ENCODE measurements at regions not wholly inside any gene's neighbourhood (a gene's known extent, or its start where the extent isn't known, plus 50 kb on each side); places are given as distances from the start of the nearest gene placed in this dataset.

DNA sequence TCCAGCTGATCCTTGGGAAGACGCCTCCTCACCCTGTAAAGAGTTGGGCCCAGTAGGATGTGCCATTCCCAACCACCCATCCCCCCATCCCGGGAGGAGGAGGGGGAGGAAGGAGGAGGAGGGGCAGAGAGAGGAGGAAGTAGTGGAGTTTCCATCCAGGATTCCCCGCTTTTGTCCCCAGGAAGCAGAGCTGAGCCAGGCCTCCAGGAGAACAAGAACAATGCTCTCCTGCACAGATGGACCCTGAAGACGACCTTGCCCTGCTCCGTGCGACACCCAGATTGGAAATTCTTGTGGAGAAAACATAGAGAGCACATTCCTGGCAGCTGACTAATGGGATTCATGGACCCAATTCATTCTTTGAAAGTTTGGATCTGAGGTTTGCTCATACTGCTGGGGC lies 132.3 kb upstream of the CRY1 start (continued):
- 0 out of 2 replicates have a peak, but pooled peaks have one; percentile 17 for TF ChIP-seq ARID5B (CRISPR knock-in tag; IDR thresholded peaks at IDR 0.05)
- TF ChIP-seq ZBTB1 (CRISPR knock-in tag; IDR thresholded peaks at IDR 0.05; ENCODE audit: borderline replicate concordance) = no peak

- TF ChIP-seq, protein P1, sequence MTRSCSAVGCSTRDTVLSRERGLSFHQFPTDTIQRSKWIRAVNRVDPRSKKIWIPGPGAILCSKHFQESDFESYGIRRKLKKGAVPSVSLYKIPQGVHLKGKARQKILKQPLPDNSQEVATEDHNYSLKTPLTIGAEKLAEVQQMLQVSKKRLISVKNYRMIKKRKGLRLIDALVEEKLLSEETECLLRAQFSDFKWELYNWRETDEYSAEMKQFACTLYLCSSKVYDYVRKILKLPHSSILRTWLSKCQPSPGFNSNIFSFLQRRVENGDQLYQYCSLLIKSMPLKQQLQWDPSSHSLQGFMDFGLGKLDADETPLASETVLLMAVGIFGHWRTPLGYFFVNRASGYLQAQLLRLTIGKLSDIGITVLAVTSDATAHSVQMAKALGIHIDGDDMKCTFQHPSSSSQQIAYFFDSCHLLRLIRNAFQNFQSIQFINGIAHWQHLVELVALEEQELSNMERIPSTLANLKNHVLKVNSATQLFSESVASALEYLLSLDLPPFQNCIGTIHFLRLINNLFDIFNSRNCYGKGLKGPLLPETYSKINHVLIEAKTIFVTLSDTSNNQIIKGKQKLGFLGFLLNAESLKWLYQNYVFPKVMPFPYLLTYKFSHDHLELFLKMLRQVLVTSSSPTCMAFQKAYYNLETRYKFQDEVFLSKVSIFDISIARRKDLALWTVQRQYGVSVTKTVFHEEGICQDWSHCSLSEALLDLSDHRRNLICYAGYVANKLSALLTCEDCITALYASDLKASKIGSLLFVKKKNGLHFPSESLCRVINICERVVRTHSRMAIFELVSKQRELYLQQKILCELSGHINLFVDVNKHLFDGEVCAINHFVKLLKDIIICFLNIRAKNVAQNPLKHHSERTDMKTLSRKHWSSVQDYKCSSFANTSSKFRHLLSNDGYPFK (CRISPR knock-in tag; IDR thresholded peaks at IDR 0.05; ENCODE audit: borderline replicate concordance) = no peak
- TF ChIP-seq, protein P2, sequence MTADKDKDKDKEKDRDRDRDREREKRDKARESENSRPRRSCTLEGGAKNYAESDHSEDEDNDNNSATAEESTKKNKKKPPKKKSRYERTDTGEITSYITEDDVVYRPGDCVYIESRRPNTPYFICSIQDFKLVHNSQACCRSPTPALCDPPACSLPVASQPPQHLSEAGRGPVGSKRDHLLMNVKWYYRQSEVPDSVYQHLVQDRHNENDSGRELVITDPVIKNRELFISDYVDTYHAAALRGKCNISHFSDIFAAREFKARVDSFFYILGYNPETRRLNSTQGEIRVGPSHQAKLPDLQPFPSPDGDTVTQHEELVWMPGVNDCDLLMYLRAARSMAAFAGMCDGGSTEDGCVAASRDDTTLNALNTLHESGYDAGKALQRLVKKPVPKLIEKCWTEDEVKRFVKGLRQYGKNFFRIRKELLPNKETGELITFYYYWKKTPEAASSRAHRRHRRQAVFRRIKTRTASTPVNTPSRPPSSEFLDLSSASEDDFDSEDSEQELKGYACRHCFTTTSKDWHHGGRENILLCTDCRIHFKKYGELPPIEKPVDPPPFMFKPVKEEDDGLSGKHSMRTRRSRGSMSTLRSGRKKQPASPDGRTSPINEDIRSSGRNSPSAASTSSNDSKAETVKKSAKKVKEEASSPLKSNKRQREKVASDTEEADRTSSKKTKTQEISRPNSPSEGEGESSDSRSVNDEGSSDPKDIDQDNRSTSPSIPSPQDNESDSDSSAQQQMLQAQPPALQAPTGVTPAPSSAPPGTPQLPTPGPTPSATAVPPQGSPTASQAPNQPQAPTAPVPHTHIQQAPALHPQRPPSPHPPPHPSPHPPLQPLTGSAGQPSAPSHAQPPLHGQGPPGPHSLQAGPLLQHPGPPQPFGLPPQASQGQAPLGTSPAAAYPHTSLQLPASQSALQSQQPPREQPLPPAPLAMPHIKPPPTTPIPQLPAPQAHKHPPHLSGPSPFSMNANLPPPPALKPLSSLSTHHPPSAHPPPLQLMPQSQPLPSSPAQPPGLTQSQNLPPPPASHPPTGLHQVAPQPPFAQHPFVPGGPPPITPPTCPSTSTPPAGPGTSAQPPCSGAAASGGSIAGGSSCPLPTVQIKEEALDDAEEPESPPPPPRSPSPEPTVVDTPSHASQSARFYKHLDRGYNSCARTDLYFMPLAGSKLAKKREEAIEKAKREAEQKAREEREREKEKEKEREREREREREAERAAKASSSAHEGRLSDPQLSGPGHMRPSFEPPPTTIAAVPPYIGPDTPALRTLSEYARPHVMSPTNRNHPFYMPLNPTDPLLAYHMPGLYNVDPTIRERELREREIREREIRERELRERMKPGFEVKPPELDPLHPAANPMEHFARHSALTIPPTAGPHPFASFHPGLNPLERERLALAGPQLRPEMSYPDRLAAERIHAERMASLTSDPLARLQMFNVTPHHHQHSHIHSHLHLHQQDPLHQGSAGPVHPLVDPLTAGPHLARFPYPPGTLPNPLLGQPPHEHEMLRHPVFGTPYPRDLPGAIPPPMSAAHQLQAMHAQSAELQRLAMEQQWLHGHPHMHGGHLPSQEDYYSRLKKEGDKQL (CRISPR knock-in tag; IDR thresholded peaks at IDR 0.05; ENCODE audit: low read depth) = no peak
- TF ChIP-seq KLF6 (CRISPR knock-in tag; IDR thresholded peaks at IDR 0.05) (no peak), GABPA (IDR thresholded peaks at IDR 0.05; ENCODE audit: low read depth, low read length) (no peak), GABPA (CRISPR knock-in tag; IDR thresholded peaks at IDR 0.05; ENCODE audit: low read depth) (no peak), ZNF451 (CRISPR knock-in tag; IDR thresholded peaks at IDR 0.05) (no peak)
- FAIRE-seq = no peak
- peaks cover 9% of the 10 kb centered on the region for H3K4me1 ChIP-seq (ENCODE audit: insufficient read depth, low read length)
- no peaks in the 10 kb centered on the region for H3K9me3 ChIP-seq (ENCODE audit: low read length)
- DNase-seq (ENCODE audit: low spot score) = no peak
- peaks cover 1 to 14% of the 10 kb centered on the region in 2 experiments; a peak in 3 of 5 replicates for H3K27me3 ChIP-seq (ENCODE audit: control insufficient read depth in 1 of 2, insufficient read depth in 2 of 2, low read length in 2 of 2)
- no peaks in the 10 kb centered on the region for H3K36me3 ChIP-seq (replicated peaks in 1 of 2; ENCODE audit: control insufficient read depth in 1 of 2, insufficient read depth in 2 of 2, low read length in 2 of 2)
- 48% methylated on average over 2 of the region's 2 CpGs for WGBS (ENCODE audit: low lambda C conversion rate)
- BruUV-seq (replicated peaks) = no TSS peak
- POLR2A ChIA-PET = no interaction called here
- H3K27ac ChIP-seq (ENCODE audit: extremely low read length, insufficient read depth, low read length) = no peak overlapping the region
- no peak overlapping the region for H2AFZ ChIP-seq (ENCODE audit: low read length)
- H3K79me2 ChIP-seq (ENCODE audit: insufficient read depth, low read length) = no peaks in the 10 kb centered on the region
- H3K4me2 ChIP-seq (ENCODE audit: low read depth, low read length) = no peak overlapping the region
- no peak overlapping the region for H3K4me3 ChIP-seq (replicated peaks in 1 of 3; ENCODE audit: insufficient read depth in 1 of 3, low read depth in 2 of 3, low read length in 3 of 3)
- no peak for ATAC-seq
- in situ Hi-C loops (cut with HindIII; ENCODE audit: extremely low pct_ligation_motif_present, low pct_unique_long_range_greater_than_20kb) (no loop called here), intact Hi-C loops (cut with micrococcal nuclease; ENCODE audit: unreplicated experiment) (no loop called here)
- H3K9ac ChIP-seq (ENCODE audit: insufficient read depth, low read depth, low read length) = no peak overlapping the region
- CTCF ChIA-PET (ENCODE audit: low intra/inter-chr PET ratio, low total read pairs) = no interaction called here
- no peaks in the 10 kb centered on the region for H4K20me1 ChIP-seq (ENCODE audit: insufficient read depth, low read length)
Observed at GRCh38 chr12:107226126-107226525, 132.8 kb upstream of the CRY1 start.
